ENCODE measurements at regions not wholly inside any gene's neighbourhood (a gene's known extent, or its start where the extent isn't known, plus 50 kb on each side); places are given as distances from the start of the nearest gene placed in this dataset.

DNA sequence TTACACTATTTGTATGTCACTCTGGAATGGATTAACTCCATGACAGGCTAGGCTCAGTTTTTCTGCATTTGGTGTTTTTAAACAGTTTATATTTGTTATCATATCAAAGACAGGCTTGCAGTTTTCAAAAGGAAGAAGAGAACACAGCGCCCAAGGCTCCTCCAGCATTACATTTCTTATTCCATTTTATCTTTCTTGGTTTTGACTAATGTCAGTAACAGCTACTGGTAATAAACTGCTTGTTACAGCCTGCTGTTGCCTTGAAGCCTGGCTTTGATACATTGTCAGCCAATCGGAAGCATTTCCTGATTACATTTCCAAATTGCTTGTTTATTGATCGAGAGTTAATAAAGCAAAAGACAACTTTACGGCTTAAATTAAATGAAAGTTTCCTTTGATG, 166.0 kb upstream of the MDFIC start:
- no peak for DNase-seq (ENCODE audit: low read depth)
- in situ Hi-C loops (cut with HindIII; ENCODE audit: low sequenced_read_pairs) = no loop called here
- TF ChIP-seq, protein P1, sequence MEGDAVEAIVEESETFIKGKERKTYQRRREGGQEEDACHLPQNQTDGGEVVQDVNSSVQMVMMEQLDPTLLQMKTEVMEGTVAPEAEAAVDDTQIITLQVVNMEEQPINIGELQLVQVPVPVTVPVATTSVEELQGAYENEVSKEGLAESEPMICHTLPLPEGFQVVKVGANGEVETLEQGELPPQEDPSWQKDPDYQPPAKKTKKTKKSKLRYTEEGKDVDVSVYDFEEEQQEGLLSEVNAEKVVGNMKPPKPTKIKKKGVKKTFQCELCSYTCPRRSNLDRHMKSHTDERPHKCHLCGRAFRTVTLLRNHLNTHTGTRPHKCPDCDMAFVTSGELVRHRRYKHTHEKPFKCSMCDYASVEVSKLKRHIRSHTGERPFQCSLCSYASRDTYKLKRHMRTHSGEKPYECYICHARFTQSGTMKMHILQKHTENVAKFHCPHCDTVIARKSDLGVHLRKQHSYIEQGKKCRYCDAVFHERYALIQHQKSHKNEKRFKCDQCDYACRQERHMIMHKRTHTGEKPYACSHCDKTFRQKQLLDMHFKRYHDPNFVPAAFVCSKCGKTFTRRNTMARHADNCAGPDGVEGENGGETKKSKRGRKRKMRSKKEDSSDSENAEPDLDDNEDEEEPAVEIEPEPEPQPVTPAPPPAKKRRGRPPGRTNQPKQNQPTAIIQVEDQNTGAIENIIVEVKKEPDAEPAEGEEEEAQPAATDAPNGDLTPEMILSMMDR (IDR thresholded peaks at IDR 0.05; ENCODE audit: low read depth, low read length, missing control alignments) = no peak
- no peak overlapping the region for H3K4me3 ChIP-seq (ENCODE audit: low read depth, low read length)

DNA sequence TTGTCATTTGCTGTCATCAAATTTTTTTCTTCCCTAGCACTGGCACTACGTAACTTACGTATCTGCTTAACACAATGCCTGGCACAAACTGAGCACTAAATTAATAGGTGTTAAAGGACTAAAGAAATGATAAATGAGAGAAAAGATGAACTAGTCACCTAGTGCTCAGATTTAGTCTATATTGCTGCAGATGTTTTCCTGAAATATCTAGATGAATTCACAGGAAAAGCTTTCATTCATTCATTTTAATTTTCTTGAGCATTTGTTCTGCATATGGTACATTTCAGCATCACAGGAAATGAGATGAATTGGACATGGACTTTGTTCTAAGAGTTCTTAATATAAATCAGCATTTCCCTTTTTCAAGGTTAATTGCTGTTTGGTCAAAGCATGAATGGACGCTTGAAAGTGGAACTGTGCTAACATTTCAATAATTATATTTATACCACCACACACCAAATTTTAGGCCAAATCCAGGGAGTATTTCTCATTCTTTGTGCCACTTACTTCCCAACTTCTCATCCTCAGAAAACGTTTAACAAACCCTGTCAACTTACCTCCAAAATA, 163.2 kb upstream of the MDFIC start:
- TF ChIP-seq, protein P1 (IDR thresholded peaks at IDR 0.05; ENCODE audit: low read depth, low read length, missing control alignments) = no peak
- in situ Hi-C loops (cut with HindIII; ENCODE audit: low sequenced_read_pairs) = no loop called here
- no peak overlapping the region for H3K4me3 ChIP-seq (ENCODE audit: low read depth, low read length)
- DNase-seq (ENCODE audit: low read depth) = no peak

DNA sequence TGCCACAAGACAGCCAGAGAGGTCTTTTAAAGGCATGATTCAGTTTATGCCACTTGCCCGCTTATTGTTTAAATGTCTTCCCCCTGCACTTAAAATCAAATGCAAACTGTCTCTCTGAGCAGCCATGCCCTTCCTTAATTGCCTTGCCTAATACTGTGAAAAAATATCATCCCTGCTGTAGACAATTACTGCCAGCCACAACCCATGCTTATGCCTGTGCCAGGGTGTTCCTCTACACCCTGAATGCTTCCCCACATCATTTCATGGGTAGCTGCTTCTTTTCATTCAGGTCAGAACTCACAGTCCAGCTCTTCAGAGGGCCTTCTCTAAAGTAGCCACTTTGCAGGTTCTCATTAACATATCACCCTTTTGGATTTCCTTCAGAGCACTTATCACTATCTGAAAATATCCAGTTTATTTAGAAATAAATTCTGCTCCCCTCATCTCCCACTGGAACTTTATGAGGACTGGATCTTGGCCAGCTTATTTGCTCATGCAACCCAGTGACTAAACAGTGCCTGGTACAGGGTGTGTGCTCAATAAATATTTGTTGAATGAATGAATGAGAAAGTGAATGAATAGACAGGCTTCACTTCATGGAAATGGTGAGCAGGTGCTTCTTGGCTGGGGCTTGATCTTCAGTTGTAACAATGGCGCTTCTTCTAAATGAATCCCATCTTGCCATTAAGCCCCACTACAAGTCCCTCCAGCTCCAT, 162.4 kb upstream of the MDFIC start:
- H3K4me3 ChIP-seq (ENCODE audit: low read depth, low read length) = no peak overlapping the region
- DNase-seq (ENCODE audit: low read depth) = no peak
- TF ChIP-seq, protein P1 (IDR thresholded peaks at IDR 0.05; ENCODE audit: low read depth, low read length, missing control alignments) = no peak
- in situ Hi-C loops (cut with HindIII; ENCODE audit: low sequenced_read_pairs) = no loop called here

DNA sequence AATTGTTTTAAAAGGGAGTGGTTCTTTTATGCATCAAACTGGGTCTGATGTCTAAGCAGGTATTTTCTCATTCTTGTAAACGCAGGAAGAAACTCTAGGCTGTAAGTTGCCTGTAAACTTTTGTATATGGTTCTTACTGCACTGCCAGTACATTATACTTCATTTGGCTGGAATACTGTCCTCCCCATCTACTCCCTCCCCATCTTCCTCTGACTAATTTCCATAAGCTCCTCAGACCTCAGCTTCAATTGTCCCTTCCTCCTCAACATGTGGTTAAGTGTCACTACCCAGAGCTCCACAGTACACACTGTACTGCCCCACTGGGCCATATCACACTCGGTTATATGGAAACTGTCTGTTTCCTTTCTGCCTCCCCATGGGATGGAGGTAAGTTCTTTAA, 161.4 kb upstream of the MDFIC start:
- TF ChIP-seq, protein P1 (IDR thresholded peaks at IDR 0.05; ENCODE audit: low read depth, low read length, missing control alignments) = no peak
- no peak overlapping the region for H3K4me3 ChIP-seq (ENCODE audit: low read depth, low read length)
- in situ Hi-C loops (cut with HindIII; ENCODE audit: low sequenced_read_pairs) = no loop called here
- DNase-seq (ENCODE audit: low read depth) = no peak

DNA sequence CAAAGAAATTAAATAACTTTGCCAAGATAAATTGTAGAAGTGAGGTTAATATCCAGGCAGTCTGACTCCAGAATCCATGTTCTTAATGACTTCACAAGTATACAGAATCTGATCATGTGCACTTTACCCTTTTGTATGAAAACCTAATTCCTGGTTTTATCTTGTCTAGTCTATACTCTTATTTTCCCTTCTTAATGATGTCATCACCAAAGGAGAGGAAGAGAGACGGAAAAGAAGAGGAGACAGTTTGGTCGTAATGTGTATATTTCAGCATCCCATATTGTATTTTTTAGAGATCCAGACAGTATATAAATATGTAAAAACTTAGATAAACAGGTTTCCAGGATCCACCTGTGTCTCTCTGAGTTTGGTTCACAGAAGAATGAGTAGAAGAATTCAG, 159.9 kb upstream of the MDFIC start:
- H3K4me3 ChIP-seq (ENCODE audit: low read depth, low read length) = no peak overlapping the region
- in situ Hi-C loops (cut with HindIII; ENCODE audit: low sequenced_read_pairs) = no loop called here
- TF ChIP-seq, protein P1 (IDR thresholded peaks at IDR 0.05; ENCODE audit: low read depth, low read length, missing control alignments) = no peak
- no peak for DNase-seq (ENCODE audit: low read depth)

DNA sequence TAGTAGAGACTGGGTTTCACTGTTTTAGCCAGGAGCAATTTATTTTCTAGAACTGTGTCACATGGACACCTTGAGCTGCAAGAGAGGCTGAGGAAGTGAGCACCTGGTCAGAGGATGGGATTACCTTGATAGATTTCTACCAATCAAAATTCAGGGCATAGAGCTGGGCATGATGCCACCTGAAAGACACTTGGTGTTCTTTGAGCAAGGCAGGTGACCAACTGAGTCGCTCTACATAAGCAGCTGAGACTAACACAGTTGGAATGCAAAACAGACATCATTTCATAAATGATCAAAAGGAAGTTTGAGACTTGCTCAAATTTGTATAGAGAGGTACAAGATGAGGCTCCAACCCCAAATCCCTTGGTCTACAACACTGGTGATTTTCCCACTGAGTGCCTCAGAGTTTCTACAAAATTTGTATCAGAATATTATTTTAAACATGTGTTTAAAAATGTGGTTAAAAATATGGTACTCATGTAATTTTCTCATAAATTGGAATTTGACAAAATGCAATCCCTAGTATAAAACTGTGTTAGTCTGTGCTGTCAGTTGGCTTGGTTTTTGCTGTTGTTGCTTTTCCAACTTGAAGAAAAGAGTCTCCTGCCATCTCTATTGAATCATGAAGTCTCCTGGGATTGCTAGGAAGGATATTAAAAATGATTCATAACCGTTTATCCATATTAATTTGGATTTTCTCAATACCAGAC, 156.4 kb upstream of the MDFIC start:
- in situ Hi-C loops (cut with HindIII; ENCODE audit: low sequenced_read_pairs) = no loop called here
- DNase-seq (ENCODE audit: low read depth) = no peak
- H3K4me3 ChIP-seq (ENCODE audit: low read depth, low read length) = no peak overlapping the region
- TF ChIP-seq, protein P1 (IDR thresholded peaks at IDR 0.05; ENCODE audit: low read depth, low read length, missing control alignments) = no peak

Measured in astrocyte of the cerebellum (primary cell).